MCF 10A (cell line): ENCODE measurements at regions not wholly inside any gene's neighbourhood (a gene's known extent, or its start where the extent isn't known, plus 50 kb on each side); places are given as distances from the start of the nearest gene placed in this dataset.

ENCODE experiments used
- BruUV-seq: library from RNA; stranded (reverse); fragments of 400-500 nt; replicated peaks from 2 replicates; lab custom pipeline; 2021; lab: Mats Ljungman, UMichigan
- CTCF ChIA-PET: fragments of 300-600 bp; sonication (Branson Sonifier 250); formaldehyde crosslinking; extraction: SDS; loops from one replicate; lab custom pipeline; 2021; ENCODE audit warnings: antibody characterized with exemption, inconsistent platforms; lab: Yijun Ruan, JAX
- POLR2A ChIA-PET: fragments of 300-600, 350-650 bp; sonication (Branson Sonifier 250); formaldehyde crosslinking; extraction: SDS; loops from one replicate; lab custom pipeline; 2020; ENCODE audit warnings: antibody characterized with exemption, inconsistent platforms; lab: Yijun Ruan, JAX
- DNase-seq: peaks from one replicate; pipeline ENCODE4 v3.0.0-alpha.2; 2018; ENCODE audit not compliant: unreplicated experiment
- H3K27ac Mint-ChIP-seq: one replicate; pipeline ENCODE4 v1.8.0; 2022; ENCODE audit warnings: mild to moderate bottlenecking, low read depth, mixed read lengths; ENCODE audit not compliant: unreplicated experiment
- H3K27me3 Mint-ChIP-seq: one replicate; pipeline ENCODE4 v1.8.0; 2022; ENCODE audit warnings: mixed read lengths; ENCODE audit not compliant: insufficient read depth, unreplicated experiment
- H3K36me3 Mint-ChIP-seq: one replicate; pipeline ENCODE4 v1.8.0; 2022; ENCODE audit warnings: mild to moderate bottlenecking, moderate library complexity, mixed read lengths; ENCODE audit not compliant: insufficient read depth, unreplicated experiment
- H3K4me1 Mint-ChIP-seq: one replicate; pipeline ENCODE4 v1.8.0; 2022; ENCODE audit warnings: mixed read lengths; ENCODE audit not compliant: insufficient read depth, unreplicated experiment
- H3K4me3 Mint-ChIP-seq: one replicate; pipeline ENCODE4 v1.8.0; 2022; ENCODE audit warnings: mild to moderate bottlenecking, moderate library complexity, mixed read lengths; ENCODE audit not compliant: unreplicated experiment
- H3K9me3 Mint-ChIP-seq: one replicate; pipeline ENCODE4 v1.8.0; 2022; ENCODE audit warnings: mixed read lengths; ENCODE audit not compliant: unreplicated experiment
- CTCF ChIP-seq: fragments of 200-600 bp; IDR thresholded peaks from one replicate; pipeline ENCODE4 v1.8.0; 2022; ENCODE audit warnings: antibody characterized with exemption, mild to moderate bottlenecking; ENCODE audit not compliant: unreplicated experiment
- intact Hi-C: fragments of 100-400 bp; cut with micrococcal nuclease; formaldehyde crosslinking; loops from 2 replicates; pipeline ENCODE4 v1.14.1; 2022

GRCh38 chr6:3631186-3631585 is 120.3 kb downstream of the PXDC1 start:
- intact Hi-C loops, result no loop called here
- H3K4me1 Mint-ChIP-seq, result peaks cover 6% of the 10 kb centered on the region
- ChIA-PET POLR2A (no interaction called here), CTCF (no interaction called here)
- TF ChIP-seq CTCF, result no peak
- no peak for DNase-seq
- no TSS peak for BruUV-seq
- H3K9me3 Mint-ChIP-seq, result no peaks in the 10 kb centered on the region
- no peaks in the 10 kb centered on the region for H3K36me3 Mint-ChIP-seq
- H3K27ac Mint-ChIP-seq, result no peak overlapping the region
- no peaks in the 10 kb centered on the region for H3K27me3 Mint-ChIP-seq
- no peak overlapping the region for H3K4me3 Mint-ChIP-seq

GRCh38 chr6:3630258-3630835 is 121.2 kb downstream of the PXDC1 start:
- no peak overlapping the region for H3K4me3 Mint-ChIP-seq
- no peak for DNase-seq
- CTCF ChIA-PET, result no interaction called here
- H3K36me3 Mint-ChIP-seq, result no peaks in the 10 kb centered on the region
- H3K9me3 Mint-ChIP-seq, result no peaks in the 10 kb centered on the region
- no peaks in the 10 kb centered on the region for H3K27me3 Mint-ChIP-seq
- BruUV-seq, result no TSS peak
- POLR2A ChIA-PET, result interaction anchor here (1.2 kb wide), 1 partner anchor 18 kb away, joined by 4 read pairs; no protein-coding TSS in a partner anchor
- TF ChIP-seq CTCF, result no peak
- no peak overlapping the region for H3K27ac Mint-ChIP-seq
- H3K4me1 Mint-ChIP-seq, result peaks cover 6% of the 10 kb centered on the region
- intact Hi-C loops, result no loop called here

GRCh38 chr6:3627956-3628835 is 123.3 kb downstream of the PXDC1 start:
- TF ChIP-seq CTCF, result no peak
- BruUV-seq, result no TSS peak
- Mint-ChIP-seq H3K4me1 (peaks cover 6% of the 10 kb centered on the region), H3K4me3 (no peak overlapping the region), H3K36me3 (no peaks in the 10 kb centered on the region), H3K27me3 (no peaks in the 10 kb centered on the region), H3K9me3 (no peaks in the 10 kb centered on the region), H3K27ac (no peak overlapping the region)
- ChIA-PET POLR2A (no interaction called here), CTCF (no interaction called here)
- intact Hi-C loops, result no loop called here
- DNase-seq, result no peak

- no peaks in the 10 kb centered on the region for H3K36me3 Mint-ChIP-seq
- no peaks in the 10 kb centered on the region for H3K27me3 Mint-ChIP-seq
- no peak for DNase-seq
- intact Hi-C loops, result no loop called here
- peaks cover 6% of the 10 kb centered on the region for H3K4me1 Mint-ChIP-seq
- TF ChIP-seq CTCF, result no peak
- BruUV-seq, result no TSS peak
- no peaks in the 10 kb centered on the region for H3K9me3 Mint-ChIP-seq
- no peak overlapping the region for H3K27ac Mint-ChIP-seq
- CTCF ChIA-PET, result no interaction called here
- POLR2A ChIA-PET, result no interaction called here
- H3K4me3 Mint-ChIP-seq, result no peak overlapping the region
Observed at GRCh38 chr6:3627501-3627900, 124.0 kb downstream of the PXDC1 start.
